ENCODE measurements at regions not wholly inside any gene's neighbourhood (a gene's known extent, or its start where the extent isn't known, plus 50 kb on each side); places are given as distances from the start of the nearest gene placed in this dataset.

DNA sequence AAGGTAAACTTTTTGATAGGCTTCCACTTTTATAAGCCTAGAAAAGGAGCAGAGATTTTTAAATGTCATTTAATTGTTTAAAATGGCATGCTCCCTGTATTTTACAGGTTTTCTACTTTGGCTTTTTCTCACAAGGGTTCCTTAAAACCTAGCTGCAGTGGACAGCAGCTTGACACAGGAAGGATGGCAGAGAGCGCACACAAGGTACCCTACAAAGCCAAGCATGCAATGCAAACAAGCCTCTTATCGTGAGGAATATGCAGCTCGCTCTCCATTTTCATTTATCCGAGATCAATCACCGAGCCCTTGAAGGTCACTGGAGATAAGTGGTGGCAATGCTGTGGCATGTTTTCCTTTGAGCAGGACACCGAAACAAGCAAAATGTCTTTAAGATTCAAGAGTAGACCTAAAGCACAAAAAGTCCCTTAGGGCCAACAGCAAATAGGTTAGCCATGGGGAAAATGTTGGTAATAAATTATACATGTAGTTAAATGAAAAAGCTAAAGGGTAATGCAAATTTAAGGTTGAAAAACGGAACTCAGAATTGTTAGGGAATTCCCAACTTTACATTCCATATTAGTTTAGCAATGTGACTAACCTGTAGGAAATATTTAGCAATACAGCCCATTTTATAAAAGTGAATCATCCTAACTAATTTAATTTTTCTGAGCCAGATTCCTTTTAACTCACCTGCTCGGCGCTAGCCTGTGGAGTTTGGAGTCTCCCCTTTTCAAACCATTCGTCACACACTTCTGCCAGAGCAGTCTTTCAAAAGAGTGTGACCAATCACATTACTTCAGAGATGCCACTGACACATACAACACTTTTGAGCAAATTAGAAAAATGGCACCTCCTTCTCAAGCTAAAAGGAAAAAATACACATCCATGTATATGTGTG lies 337.9 kb upstream of the PKDCC start:
- TF ChIP-seq POLR2AphosphoS5 (IDR thresholded peaks at IDR 0.05; ENCODE audit: low read depth, low read length) (no peak), FOXP2 (optimal IDR thresholded peaks at IDR 0.05; ENCODE audit: borderline replicate concordance, extremely low read depth, extremely low read length, insufficient read depth) (no peak), SIN3A (IDR thresholded peaks at IDR 0.05; ENCODE audit: borderline replicate concordance, insufficient read depth, low read length) (no peak), TAF1 (IDR thresholded peaks at IDR 0.05; ENCODE audit: borderline replicate concordance, insufficient read depth, low read length) (no peak)
- TF ChIP-seq, protein P1, sequence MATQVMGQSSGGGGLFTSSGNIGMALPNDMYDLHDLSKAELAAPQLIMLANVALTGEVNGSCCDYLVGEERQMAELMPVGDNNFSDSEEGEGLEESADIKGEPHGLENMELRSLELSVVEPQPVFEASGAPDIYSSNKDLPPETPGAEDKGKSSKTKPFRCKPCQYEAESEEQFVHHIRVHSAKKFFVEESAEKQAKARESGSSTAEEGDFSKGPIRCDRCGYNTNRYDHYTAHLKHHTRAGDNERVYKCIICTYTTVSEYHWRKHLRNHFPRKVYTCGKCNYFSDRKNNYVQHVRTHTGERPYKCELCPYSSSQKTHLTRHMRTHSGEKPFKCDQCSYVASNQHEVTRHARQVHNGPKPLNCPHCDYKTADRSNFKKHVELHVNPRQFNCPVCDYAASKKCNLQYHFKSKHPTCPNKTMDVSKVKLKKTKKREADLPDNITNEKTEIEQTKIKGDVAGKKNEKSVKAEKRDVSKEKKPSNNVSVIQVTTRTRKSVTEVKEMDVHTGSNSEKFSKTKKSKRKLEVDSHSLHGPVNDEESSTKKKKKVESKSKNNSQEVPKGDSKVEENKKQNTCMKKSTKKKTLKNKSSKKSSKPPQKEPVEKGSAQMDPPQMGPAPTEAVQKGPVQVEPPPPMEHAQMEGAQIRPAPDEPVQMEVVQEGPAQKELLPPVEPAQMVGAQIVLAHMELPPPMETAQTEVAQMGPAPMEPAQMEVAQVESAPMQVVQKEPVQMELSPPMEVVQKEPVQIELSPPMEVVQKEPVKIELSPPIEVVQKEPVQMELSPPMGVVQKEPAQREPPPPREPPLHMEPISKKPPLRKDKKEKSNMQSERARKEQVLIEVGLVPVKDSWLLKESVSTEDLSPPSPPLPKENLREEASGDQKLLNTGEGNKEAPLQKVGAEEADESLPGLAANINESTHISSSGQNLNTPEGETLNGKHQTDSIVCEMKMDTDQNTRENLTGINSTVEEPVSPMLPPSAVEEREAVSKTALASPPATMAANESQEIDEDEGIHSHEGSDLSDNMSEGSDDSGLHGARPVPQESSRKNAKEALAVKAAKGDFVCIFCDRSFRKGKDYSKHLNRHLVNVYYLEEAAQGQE (IDR thresholded peaks at IDR 0.05; ENCODE audit: insufficient read depth in 1 of 2, low read depth in 2 of 2, low read length in 2 of 2) = no peak
